Neural progenitor cell (in vitro differentiated cells): ENCODE measurements at regions not wholly inside any gene's neighbourhood (a gene's known extent, or its start where the extent isn't known, plus 50 kb on each side); places are given as distances from the start of the nearest gene placed in this dataset.

Experiments used
- EZH2 ChIP-seq: fragments of 200-600 bp; sonication (generic); IDR thresholded peaks from 2 replicates; pipeline ENCODE4 v1.6.1; 2017; ENCODE audit warnings: antibody characterized with exemption, mild to moderate bottlenecking, moderate library complexity
- EZH2phosphoT487 ChIP-seq: fragments of 200-600 bp; sonication (generic); IDR thresholded peaks from 2 replicates; pipeline ENCODE4 v1.6.1; 2017; ENCODE audit warnings: antibody characterized with exemption
- TF ChIP-seq, protein P1 (sequence below): fragments of 200-600 bp; sonication (generic); IDR thresholded peaks from 2 replicates; pipeline ENCODE4 v1.5.1; 2017; ENCODE audit warnings: antibody characterized with exemption, mild to moderate bottlenecking

DNA sequence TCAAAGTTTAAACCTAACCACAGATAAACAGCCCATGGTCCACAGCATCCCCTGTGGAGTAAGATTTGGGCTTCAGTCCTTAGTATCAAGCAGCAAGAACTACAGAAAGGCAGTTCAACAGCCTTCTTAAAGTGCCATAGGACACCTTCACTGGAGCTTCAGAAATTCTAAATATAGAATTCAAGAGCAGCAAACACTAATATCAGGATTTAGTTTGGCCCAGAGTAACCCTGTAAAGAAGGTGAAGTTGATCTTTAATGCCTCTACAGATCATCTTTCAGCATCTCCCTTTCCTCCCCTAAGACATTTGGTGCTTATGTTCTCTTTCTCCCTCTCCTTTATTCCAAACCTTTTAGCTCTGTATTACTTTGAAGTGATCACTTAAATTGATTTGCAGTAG lies 59.5 kb upstream of the ARHGAP5 start:
- TF ChIP-seq, protein P1, sequence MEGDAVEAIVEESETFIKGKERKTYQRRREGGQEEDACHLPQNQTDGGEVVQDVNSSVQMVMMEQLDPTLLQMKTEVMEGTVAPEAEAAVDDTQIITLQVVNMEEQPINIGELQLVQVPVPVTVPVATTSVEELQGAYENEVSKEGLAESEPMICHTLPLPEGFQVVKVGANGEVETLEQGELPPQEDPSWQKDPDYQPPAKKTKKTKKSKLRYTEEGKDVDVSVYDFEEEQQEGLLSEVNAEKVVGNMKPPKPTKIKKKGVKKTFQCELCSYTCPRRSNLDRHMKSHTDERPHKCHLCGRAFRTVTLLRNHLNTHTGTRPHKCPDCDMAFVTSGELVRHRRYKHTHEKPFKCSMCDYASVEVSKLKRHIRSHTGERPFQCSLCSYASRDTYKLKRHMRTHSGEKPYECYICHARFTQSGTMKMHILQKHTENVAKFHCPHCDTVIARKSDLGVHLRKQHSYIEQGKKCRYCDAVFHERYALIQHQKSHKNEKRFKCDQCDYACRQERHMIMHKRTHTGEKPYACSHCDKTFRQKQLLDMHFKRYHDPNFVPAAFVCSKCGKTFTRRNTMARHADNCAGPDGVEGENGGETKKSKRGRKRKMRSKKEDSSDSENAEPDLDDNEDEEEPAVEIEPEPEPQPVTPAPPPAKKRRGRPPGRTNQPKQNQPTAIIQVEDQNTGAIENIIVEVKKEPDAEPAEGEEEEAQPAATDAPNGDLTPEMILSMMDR = no peak
- TF ChIP-seq EZH2 (no peak), EZH2phosphoT487 (no peak)
